NCI-H2171 treated with DMSO at 0.1 percent for 48 hours (cell line): ENCODE measurements at regions not wholly inside any gene's neighbourhood (a gene's known extent, or its start where the extent isn't known, plus 50 kb on each side); places are given as distances from the start of the nearest gene placed in this dataset.

Source experiments
- DNase-seq: peaks from one replicate; lab custom pipeline; 2025; lab: John Stamatoyannopoulos, UW

DNA sequence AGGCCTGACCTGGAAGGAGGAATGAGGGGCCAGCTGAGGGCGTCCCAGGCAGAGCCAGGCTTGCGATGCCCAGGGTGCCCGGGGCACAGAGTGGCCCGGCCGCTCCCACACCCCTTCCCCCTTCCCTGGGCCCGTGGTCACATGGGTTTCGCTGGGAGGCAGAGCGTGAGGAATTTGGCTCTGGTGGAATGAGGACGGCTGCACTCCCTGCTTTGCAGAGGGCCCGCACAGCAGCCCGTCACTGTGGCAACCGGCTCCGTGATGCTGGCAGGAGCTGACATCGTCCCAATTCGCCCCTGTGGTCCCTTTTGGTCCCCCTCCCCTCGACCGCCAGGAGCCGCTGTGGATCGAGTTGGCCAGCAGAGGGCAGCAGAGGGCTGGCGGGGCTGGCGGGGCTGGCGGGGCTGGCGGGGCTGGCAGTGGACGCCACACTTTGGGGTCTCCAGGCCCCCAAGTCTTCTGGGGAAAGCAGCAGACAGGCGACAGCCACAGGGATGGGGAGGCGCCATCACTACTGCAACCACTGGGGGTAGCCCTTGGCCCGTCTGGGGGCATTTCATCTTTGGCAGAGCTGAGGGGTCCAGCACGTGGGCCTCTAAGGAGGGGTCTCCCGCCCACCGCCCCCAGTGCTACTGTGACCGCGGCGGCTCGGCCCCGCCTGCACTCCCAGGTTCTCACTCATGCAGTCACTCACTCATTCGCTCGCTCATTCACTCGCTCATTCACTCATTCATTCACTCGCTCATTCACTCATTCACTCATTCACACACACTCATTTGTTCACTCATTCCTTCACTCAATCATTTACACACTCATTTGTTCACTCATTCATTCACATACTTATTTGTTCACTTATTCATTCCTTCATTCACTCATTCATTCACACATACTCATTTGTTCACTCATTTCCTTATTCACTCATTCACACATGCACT is 49.7 kb upstream of the BHLHE23 start:
- peak; percentile 69 for DNase-seq
